ENCODE measurements at regions not wholly inside any gene's neighbourhood (a gene's known extent, or its start where the extent isn't known, plus 50 kb on each side); places are given as distances from the start of the nearest gene placed in this dataset.
A peak's percentile ranks its signal among the peaks of the same experiment; 100 is the strongest.

DNA sequence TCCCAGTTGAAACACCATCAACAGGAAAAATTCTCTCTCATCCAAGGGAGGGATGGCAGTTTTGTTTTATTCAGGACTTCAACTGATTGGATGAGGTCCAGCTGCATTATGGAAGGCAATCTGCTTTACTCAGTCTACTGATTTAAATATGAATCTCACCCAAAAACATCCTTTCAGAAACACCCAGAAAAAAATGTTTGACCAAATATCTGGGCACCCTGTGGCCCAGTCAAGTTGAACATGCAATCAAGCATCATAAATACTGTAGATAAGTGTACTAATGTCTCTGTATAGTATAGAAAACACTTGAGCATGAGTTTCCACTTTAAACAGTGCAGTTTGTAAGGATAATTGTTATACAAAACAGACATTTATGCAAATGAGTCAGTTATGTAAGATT is 753.2 kb downstream of the ARAP2 start:
- DNase-seq, result no peak
- no peaks in the 10 kb centered on the region for H3K9me3 ChIP-seq
- H3K4me3 ChIP-seq, result no peak overlapping the region
- H3K4me1 ChIP-seq, result no peaks in the 10 kb centered on the region
- no peaks in the 10 kb centered on the region for H3K36me3 ChIP-seq
- H3K27me3 ChIP-seq, result no peaks in the 10 kb centered on the region
- no peak overlapping the region for H3K27ac ChIP-seq
- TF ChIP-seq POLR2A (IDR thresholded peaks at IDR 0.05) (no peak), EP300 (IDR thresholded peaks at IDR 0.05) (no peak), POLR2AphosphoS5 (IDR thresholded peaks at IDR 0.05) (no peak)
- TF ChIP-seq, protein P1, sequence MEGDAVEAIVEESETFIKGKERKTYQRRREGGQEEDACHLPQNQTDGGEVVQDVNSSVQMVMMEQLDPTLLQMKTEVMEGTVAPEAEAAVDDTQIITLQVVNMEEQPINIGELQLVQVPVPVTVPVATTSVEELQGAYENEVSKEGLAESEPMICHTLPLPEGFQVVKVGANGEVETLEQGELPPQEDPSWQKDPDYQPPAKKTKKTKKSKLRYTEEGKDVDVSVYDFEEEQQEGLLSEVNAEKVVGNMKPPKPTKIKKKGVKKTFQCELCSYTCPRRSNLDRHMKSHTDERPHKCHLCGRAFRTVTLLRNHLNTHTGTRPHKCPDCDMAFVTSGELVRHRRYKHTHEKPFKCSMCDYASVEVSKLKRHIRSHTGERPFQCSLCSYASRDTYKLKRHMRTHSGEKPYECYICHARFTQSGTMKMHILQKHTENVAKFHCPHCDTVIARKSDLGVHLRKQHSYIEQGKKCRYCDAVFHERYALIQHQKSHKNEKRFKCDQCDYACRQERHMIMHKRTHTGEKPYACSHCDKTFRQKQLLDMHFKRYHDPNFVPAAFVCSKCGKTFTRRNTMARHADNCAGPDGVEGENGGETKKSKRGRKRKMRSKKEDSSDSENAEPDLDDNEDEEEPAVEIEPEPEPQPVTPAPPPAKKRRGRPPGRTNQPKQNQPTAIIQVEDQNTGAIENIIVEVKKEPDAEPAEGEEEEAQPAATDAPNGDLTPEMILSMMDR (IDR thresholded peaks at IDR 0.05), result no peak
- no peak for ATAC-seq (ENCODE audit: low FRiP score in 2 of 2)

DNA sequence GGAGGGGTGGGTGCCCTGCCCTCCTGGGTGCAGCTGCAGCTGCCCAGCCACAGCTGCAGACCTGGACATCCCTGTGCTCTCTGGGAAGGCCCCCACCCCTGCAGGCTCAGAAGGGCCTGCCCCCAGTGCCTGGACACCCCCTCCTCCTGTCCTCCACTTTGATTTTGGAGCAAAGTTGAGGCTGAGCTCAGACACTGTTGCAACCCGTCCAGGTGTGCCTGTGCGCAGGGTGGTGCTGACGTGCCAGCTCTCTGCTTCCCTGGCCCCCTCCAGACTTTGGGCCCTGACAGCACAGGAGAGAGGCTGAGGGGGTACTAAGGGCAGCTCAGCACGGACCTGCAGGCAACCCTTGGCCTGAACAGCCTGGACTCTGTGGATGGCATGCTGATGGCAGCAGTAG is 750.3 kb downstream of the ARAP2 start:
- Histone ChIP-seq H3K27me3 (no peaks in the 10 kb centered on the region), H3K4me3 (no peak overlapping the region), H3K27ac (no peak overlapping the region), H3K9me3 (no peaks in the 10 kb centered on the region), H3K4me1 (no peaks in the 10 kb centered on the region), H3K36me3 (no peaks in the 10 kb centered on the region)
- ATAC-seq (ENCODE audit: low FRiP score in 2 of 2) (peak in 1 of 2 donors; percentile 55), DNase-seq (peak in 1 of 2 donors; percentile 33)
- 17 to 81% methylated on average over 3 to 4 of the region's 4 CpGs for WGBS, 2 donors
- TF ChIP-seq EP300 (IDR thresholded peaks at IDR 0.05) (no peak), POLR2AphosphoS5 (IDR thresholded peaks at IDR 0.05) (no peak), POLR2A (IDR thresholded peaks at IDR 0.05) (no peak)
- TF ChIP-seq, protein P1 (IDR thresholded peaks at IDR 0.05), result no peak

DNA sequence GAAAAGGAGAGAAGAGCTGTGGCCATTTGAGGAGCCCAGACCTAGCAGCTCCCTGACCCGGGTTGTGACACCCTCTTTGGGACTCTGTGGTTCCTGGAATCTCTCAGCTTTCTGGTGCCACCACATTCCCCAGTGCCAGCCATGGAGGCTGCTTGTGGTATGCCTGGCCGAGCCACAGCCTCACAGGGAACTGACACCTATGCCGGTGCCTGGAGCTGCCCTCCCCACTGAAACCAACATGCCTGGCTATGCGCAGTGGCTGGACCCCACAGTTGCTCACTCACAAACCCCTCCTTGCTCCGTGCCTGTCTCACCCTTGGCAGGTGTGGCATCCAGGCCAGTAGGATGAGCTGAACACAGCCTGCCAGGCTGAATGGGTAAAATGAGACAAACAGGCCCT is 749.4 kb downstream of the ARAP2 start:
- Histone ChIP-seq H3K36me3 (no peaks in the 10 kb centered on the region), H3K27me3 (no peaks in the 10 kb centered on the region), H3K4me1 (no peaks in the 10 kb centered on the region), H3K9me3 (no peaks in the 10 kb centered on the region), H3K4me3 (no peak overlapping the region), H3K27ac (no peak overlapping the region)
- DNase-seq (peak in 1 of 2 donors; percentile 15), ATAC-seq (ENCODE audit: low FRiP score in 2 of 2) (peak in 1 of 2 donors; percentile 37)
- 92 to 95% methylated on average over 2 to 5 of the region's 5 CpGs for WGBS, 2 donors
- TF ChIP-seq EP300 (IDR thresholded peaks at IDR 0.05) (no peak), POLR2AphosphoS5 (IDR thresholded peaks at IDR 0.05) (no peak), POLR2A (IDR thresholded peaks at IDR 0.05) (no peak)
- TF ChIP-seq, protein P1 (IDR thresholded peaks at IDR 0.05), result no peak

DNA sequence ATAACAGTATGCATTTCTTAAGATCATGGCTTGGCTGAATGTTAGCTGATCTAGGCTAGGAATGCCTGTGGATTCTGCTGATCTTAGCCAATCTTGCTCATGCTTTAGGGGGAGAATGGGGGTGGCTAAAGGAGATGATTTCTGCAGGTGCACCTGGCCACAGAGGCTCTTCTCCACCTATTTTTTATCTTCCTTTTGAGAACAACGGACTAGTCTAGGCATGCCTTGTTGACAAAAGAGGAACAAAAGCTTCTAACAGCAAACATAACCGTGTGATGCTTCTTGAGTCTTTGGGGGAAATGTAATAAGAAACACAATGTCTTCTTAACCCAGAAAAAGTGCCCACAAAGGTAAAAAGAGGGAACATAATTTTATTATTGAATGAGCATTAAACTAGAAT is 743.5 kb downstream of the ARAP2 start:
- DNase-seq (no peak), ATAC-seq (ENCODE audit: low FRiP score in 2 of 2) (no peak)
- Histone ChIP-seq H3K27ac (no peak overlapping the region), H3K9me3 (no peaks in the 10 kb centered on the region), H3K27me3 (no peaks in the 10 kb centered on the region), H3K4me1 (no peaks in the 10 kb centered on the region), H3K4me3 (no peak overlapping the region), H3K36me3 (no peaks in the 10 kb centered on the region)
- TF ChIP-seq, protein P1 (IDR thresholded peaks at IDR 0.05), result no peak
- 51 to 72% methylated on average over 2 of the region's 2 CpGs for WGBS, 2 donors

DNA sequence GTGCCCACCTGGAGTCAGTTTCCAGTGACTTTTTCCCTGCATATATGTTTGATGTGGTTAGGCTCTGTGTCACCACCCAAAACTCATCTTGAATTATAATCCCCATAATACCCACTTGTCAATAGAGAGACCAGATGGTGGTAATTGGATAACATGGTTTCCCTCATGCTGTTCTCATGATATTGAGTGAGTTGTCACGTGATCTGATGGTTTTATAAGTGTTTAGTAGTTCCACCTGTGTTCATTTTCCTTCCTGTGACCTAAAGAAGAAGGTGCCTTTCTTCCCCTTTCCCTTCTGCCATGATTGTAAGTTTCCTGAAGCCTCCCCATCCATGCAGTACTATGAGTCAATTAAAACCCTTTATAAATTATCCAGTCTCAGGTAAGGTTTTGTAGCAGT is 740.9 kb downstream of the ARAP2 start:
- H3K4me3 ChIP-seq, result no peak overlapping the region
- 56 to 60% methylated on average over 1 of the region's 1 CpG for WGBS, 2 donors
- H3K9me3 ChIP-seq, result no peaks in the 10 kb centered on the region
- H3K36me3 ChIP-seq, result no peaks in the 10 kb centered on the region
- no peak for DNase-seq
- TF ChIP-seq POLR2A (IDR thresholded peaks at IDR 0.05), result no peak
- TF ChIP-seq POLR2AphosphoS5 (IDR thresholded peaks at IDR 0.05), result no peak
- TF ChIP-seq EP300 (IDR thresholded peaks at IDR 0.05), result no peak
- TF ChIP-seq, protein P1 (IDR thresholded peaks at IDR 0.05), result no peak
- H3K27me3 ChIP-seq, result no peaks in the 10 kb centered on the region
- no peaks in the 10 kb centered on the region for H3K4me1 ChIP-seq
- ATAC-seq (ENCODE audit: low FRiP score in 2 of 2), result no peak
- H3K27ac ChIP-seq, result no peak overlapping the region
